ENCODE measurements at regions not wholly inside any gene's neighbourhood (a gene's known extent, or its start where the extent isn't known, plus 50 kb on each side); places are given as distances from the start of the nearest gene placed in this dataset.

DNA sequence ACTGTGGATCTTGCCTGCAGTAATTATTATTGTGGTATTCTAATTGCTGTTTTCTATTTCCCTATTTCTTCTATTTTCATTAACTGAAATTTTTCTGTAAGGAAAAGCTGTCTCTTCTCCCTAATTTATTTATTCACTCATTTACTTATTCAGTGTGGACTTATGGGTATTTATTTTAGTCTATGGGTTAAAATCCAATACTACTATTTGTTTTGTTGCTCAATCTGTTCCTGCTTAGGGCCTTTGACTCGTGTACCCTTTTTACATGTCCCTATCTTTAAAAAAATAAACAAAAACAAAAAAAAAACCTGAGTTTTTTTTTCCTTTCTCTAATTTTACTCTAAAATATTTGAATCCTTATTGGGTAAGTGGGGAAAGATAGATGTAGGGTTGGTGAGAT, 166.2 kb upstream of the IVNS1ABP start:
- no peak for DNase-seq (ENCODE audit: low spot score)

GRCh38 chr1:185480545-185480944, 163.5 kb upstream of the IVNS1ABP start:
- no peak for DNase-seq (ENCODE audit: low spot score)
- TF ChIP-seq CTCF (IDR thresholded peaks at IDR 0.05; ENCODE audit: borderline replicate concordance, control extremely low read depth, extremely low read depth, insufficient read depth, missing control alignments): no peak
- in situ Hi-C loops (cut with MboI; ENCODE audit: low sequenced_read_pairs, unreplicated experiment): no loop called here

More for the DNA sequence above, 166.2 kb upstream of the IVNS1ABP start:
- no peak for TF ChIP-seq CTCF (IDR thresholded peaks at IDR 0.05; ENCODE audit: borderline replicate concordance, control extremely low read depth, extremely low read depth, insufficient read depth, missing control alignments)
- in situ Hi-C loops (cut with MboI; ENCODE audit: low sequenced_read_pairs, unreplicated experiment): no loop called here

DNA sequence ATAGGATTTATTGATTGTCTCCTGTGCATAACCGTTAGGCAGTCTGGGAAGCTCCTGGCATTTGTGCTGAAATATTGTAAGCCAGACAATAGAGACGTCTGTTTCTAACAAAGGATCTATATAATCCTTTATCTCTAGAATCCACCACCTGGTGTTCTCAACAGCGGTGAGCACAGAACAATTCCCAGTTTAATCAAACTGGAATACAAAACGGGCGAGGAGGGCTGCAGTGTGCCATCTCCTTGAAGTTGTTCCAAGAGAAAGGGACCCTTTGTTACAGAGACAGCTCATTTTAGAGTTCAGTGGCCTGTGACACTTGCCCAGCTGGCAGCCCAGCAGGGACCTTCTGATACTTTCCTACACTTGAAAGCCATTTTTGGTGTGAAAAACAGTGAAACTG, 162.8 kb upstream of the IVNS1ABP start:
- TF ChIP-seq CTCF (IDR thresholded peaks at IDR 0.05; ENCODE audit: borderline replicate concordance, control extremely low read depth, extremely low read depth, insufficient read depth, missing control alignments): no peak
- in situ Hi-C loops (cut with MboI; ENCODE audit: low sequenced_read_pairs, unreplicated experiment): no loop called here
- no peak for DNase-seq (ENCODE audit: low spot score)

DNA sequence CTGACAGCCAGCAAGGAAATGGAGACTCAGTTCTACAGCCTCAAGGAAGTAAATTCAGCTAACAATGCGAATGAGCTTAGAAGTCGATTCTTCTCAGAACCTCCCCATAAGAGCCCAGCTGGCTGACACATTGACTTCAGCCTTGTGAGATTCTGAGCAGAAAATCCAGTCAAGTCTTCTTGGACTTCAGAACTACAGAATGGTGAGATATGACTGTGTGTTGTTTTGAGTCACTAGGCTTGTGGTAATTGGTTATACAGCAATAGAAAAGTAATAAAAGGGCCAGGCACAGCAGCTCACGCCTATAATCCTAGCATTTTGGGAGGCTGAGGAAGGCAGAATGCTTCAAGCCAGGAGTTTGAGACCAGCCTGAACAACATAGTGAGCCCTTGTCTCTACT, 161.8 kb upstream of the IVNS1ABP start:
- no peak for TF ChIP-seq CTCF (IDR thresholded peaks at IDR 0.05; ENCODE audit: borderline replicate concordance, control extremely low read depth, extremely low read depth, insufficient read depth, missing control alignments)
- DNase-seq (ENCODE audit: low spot score): no peak
- in situ Hi-C loops (cut with MboI; ENCODE audit: low sequenced_read_pairs, unreplicated experiment): no loop called here

GRCh38 chr1:185477638-185478580, 160.9 kb upstream of the IVNS1ABP start:
- in situ Hi-C loops (cut with MboI; ENCODE audit: low sequenced_read_pairs, unreplicated experiment): no loop called here
- DNase-seq (ENCODE audit: low spot score): no peak
- no peak for TF ChIP-seq CTCF (IDR thresholded peaks at IDR 0.05; ENCODE audit: borderline replicate concordance, control extremely low read depth, extremely low read depth, insufficient read depth, missing control alignments)

DNA sequence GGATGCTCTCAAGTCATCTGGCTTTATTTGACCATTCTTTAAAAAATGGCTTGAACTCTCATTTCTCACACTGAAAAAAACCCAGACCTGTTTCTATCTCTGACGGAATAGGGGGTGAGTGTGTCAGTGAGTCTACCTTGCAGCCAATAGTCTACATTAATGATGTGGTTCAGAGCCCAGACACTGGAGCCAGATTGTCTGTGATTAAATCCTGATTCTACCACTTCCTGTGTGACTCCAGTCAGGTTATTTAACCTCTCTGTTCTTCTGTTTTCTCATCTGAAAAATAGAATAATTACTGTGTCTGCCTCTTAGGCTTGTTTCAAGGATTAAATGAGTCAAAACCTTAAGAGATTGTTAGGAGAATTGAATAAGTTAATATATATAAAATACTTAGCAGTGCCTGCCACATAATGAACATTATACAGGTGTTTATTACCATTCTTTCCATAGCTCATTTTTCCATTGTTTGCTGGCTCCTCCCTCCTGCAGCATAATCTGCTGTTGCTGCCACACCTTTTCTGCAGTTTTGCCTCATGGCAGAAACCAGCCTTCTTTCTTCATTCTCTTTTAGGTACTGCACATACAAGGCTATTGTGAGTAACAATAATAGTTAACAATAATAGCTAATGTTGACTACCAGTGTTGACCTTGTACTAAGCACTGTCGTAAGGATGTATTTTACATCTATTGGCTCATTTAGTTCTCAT, 157.6 kb upstream of the IVNS1ABP start:
- TF ChIP-seq CTCF (IDR thresholded peaks at IDR 0.05; ENCODE audit: borderline replicate concordance, control extremely low read depth, extremely low read depth, insufficient read depth, missing control alignments): no peak
- DNase-seq (ENCODE audit: low spot score): no peak
- in situ Hi-C loops (cut with MboI; ENCODE audit: low sequenced_read_pairs, unreplicated experiment): no loop called here
